ENCODE measurements at regions not wholly inside any gene's neighbourhood (a gene's known extent, or its start where the extent isn't known, plus 50 kb on each side); places are given as distances from the start of the nearest gene placed in this dataset.

GRCh38 chr17:71976011-71976649, 144.7 kb upstream of the SOX9 start:
- peak overlapping the region; percentile 13 for H3K27ac Mint-ChIP-seq (ENCODE audit: unreplicated experiment)
- H3K36me3 Mint-ChIP-seq (ENCODE audit: insufficient read depth, unreplicated experiment), result peaks cover 3% of the 10 kb centered on the region
- DNase-seq, result peak; percentile 78
- peaks cover 10% of the 10 kb centered on the region for H3K4me1 Mint-ChIP-seq (ENCODE audit: low read depth, unreplicated experiment)
- CTCF ChIA-PET, result interaction anchor here (0.6 to 1.0 kb wide), 3 partner anchors 16 to 1209 kb away, joined by 3 to 9 read pairs (median 5); no protein-coding TSS in a partner anchor
- no peak for TF ChIP-seq CTCF (IDR thresholded peaks at IDR 0.05; ENCODE audit: unreplicated experiment)
- peaks cover 2% of the 10 kb centered on the region for H3K9me3 Mint-ChIP-seq (ENCODE audit: low read depth, unreplicated experiment)
- peak overlapping the region; percentile 27 for H3K4me3 Mint-ChIP-seq (ENCODE audit: low read depth, unreplicated experiment)
- H3K27me3 Mint-ChIP-seq (ENCODE audit: unreplicated experiment), result no peaks in the 10 kb centered on the region
- no TSS peak for BruUV-seq (replicated peaks)
- intact Hi-C loops (cut with micrococcal nuclease; ENCODE audit: unreplicated experiment), result loop anchor here (10.0 kb wide), 1 partner anchor 139 kb away; no protein-coding TSS in a partner anchor

- no peak overlapping the region for H3K27ac Mint-ChIP-seq (ENCODE audit: unreplicated experiment)
- peaks cover 3% of the 10 kb centered on the region for H3K36me3 Mint-ChIP-seq (ENCODE audit: insufficient read depth, unreplicated experiment)
- CTCF ChIA-PET, result no interaction called here
- no peak overlapping the region for H3K4me3 Mint-ChIP-seq (ENCODE audit: low read depth, unreplicated experiment)
- H3K9me3 Mint-ChIP-seq (ENCODE audit: low read depth, unreplicated experiment), result no peaks in the 10 kb centered on the region
- no peak for TF ChIP-seq CTCF (IDR thresholded peaks at IDR 0.05; ENCODE audit: unreplicated experiment)
- H3K4me1 Mint-ChIP-seq (ENCODE audit: low read depth, unreplicated experiment), result peaks cover 10% of the 10 kb centered on the region
- DNase-seq, result no peak
- intact Hi-C loops (cut with micrococcal nuclease; ENCODE audit: unreplicated experiment), result loop anchor here (10.0 kb wide), 1 partner anchor 136 kb away; no protein-coding TSS in a partner anchor
- no TSS peak for BruUV-seq (replicated peaks)
- H3K27me3 Mint-ChIP-seq (ENCODE audit: unreplicated experiment), result no peaks in the 10 kb centered on the region
Measured at GRCh38 chr17:71978435-71978834, 142.4 kb upstream of the SOX9 start.

- Mint-ChIP-seq H3K9me3 (ENCODE audit: low read depth, unreplicated experiment) (no peaks in the 10 kb centered on the region), H3K36me3 (ENCODE audit: insufficient read depth, unreplicated experiment) (peaks cover 3% of the 10 kb centered on the region), H3K27me3 (ENCODE audit: unreplicated experiment) (no peaks in the 10 kb centered on the region), H3K4me3 (ENCODE audit: low read depth, unreplicated experiment) (no peak overlapping the region), H3K4me1 (ENCODE audit: low read depth, unreplicated experiment) (peaks cover 10% of the 10 kb centered on the region), H3K27ac (ENCODE audit: unreplicated experiment) (no peak overlapping the region)
- no peak for TF ChIP-seq CTCF (IDR thresholded peaks at IDR 0.05; ENCODE audit: unreplicated experiment)
- DNase-seq, result no peak
- intact Hi-C loops (cut with micrococcal nuclease; ENCODE audit: unreplicated experiment), result no loop called here
- no TSS peak for BruUV-seq (replicated peaks)
- CTCF ChIA-PET, result no interaction called here
Measured at GRCh38 chr17:71980171-71980570, 140.6 kb upstream of the SOX9 start.

GRCh38 chr17:71983828-71984227, 137.0 kb upstream of the SOX9 start:
- TF ChIP-seq CTCF (IDR thresholded peaks at IDR 0.05; ENCODE audit: unreplicated experiment), result no peak
- Mint-ChIP-seq H3K4me3 (ENCODE audit: low read depth, unreplicated experiment) (no peak overlapping the region), H3K27ac (ENCODE audit: unreplicated experiment) (no peak overlapping the region), H3K4me1 (ENCODE audit: low read depth, unreplicated experiment) (peaks cover 9% of the 10 kb centered on the region), H3K27me3 (ENCODE audit: unreplicated experiment) (no peaks in the 10 kb centered on the region), H3K36me3 (ENCODE audit: insufficient read depth, unreplicated experiment) (no peaks in the 10 kb centered on the region), H3K9me3 (ENCODE audit: low read depth, unreplicated experiment) (no peaks in the 10 kb centered on the region)
- no TSS peak for BruUV-seq (replicated peaks)
- intact Hi-C loops (cut with micrococcal nuclease; ENCODE audit: unreplicated experiment), result no loop called here
- no peak for DNase-seq
- CTCF ChIA-PET, result no interaction called here
